ENCODE measurements at regions not wholly inside any gene's neighbourhood (a gene's known extent, or its start where the extent isn't known, plus 50 kb on each side); places are given as distances from the start of the nearest gene placed in this dataset.
A peak's percentile ranks its signal among the peaks of the same experiment; 100 is the strongest.

GRCh38 chr21:31564439-31564838 lies 95.1 kb upstream of the SOD1 start:
- DNase-seq: no peak

- no peak for DNase-seq
These were observed 99.0 kb upstream of the SOD1 start for GRCh38 chr21:31560479-31560878.

- DNase-seq: peak; percentile 100
These were observed 99.9 kb upstream of the SOD1 start for GRCh38 chr21:31559368-31560119.

GRCh38 chr21:31558962-31559367 lies 100.5 kb upstream of the SOD1 start:
- peak; percentile 98 for DNase-seq

- DNase-seq: peak; percentile 93
These were observed 101.1 kb upstream of the SOD1 start for GRCh38 chr21:31558189-31558961.

- DNase-seq: peak; percentile 76
These were observed 101.9 kb upstream of the SOD1 start for GRCh38 chr21:31557421-31558188.

GRCh38 chr21:31556662-31557061 lies 102.8 kb upstream of the SOD1 start:
- DNase-seq: peak; percentile 38

GRCh38 chr21:31555741-31556191 lies 103.7 kb upstream of the SOD1 start:
- DNase-seq: peak; percentile 82

GRCh38 chr21:31554511-31555022 lies 104.9 kb upstream of the SOD1 start:
- DNase-seq: peak; percentile 66

- no peak for DNase-seq
These were observed 105.6 kb upstream of the SOD1 start for GRCh38 chr21:31553926-31554325.

GRCh38 chr21:31553461-31553860 lies 106.0 kb upstream of the SOD1 start:
- no peak for DNase-seq

GRCh38 chr21:31552826-31553225 lies 106.7 kb upstream of the SOD1 start:
- no peak for DNase-seq

GRCh38 chr21:31550070-31550469 lies 109.4 kb upstream of the SOD1 start:
- no peak for DNase-seq

GRCh38 chr21:31548688-31549087 lies 110.8 kb upstream of the SOD1 start:
- DNase-seq: no peak

GRCh38 chr21:31546443-31547170 lies 112.9 kb upstream of the SOD1 start:
- DNase-seq: no peak

GRCh38 chr21:31545036-31545435 lies 114.5 kb upstream of the SOD1 start:
- no peak for DNase-seq

- no peak for DNase-seq
These were observed 116.3 kb upstream of the SOD1 start for GRCh38 chr21:31543191-31543590.

- DNase-seq: peak; percentile 33
These were observed 120.7 kb upstream of the SOD1 start for GRCh38 chr21:31538816-31539215.

- DNase-seq: no peak
These were observed 121.5 kb upstream of the SOD1 start for GRCh38 chr21:31537872-31538576.

GRCh38 chr21:31536138-31536537 lies 123.4 kb upstream of the SOD1 start:
- DNase-seq: no peak

- DNase-seq: no peak
These were observed 127.5 kb upstream of the SOD1 start for GRCh38 chr21:31531967-31532366.

Measured in eye (tissue), 1 donor.